Activated naive CD8-positive, alpha-beta T cell treated with anti-CD3 and anti-CD28 coated beads, Interleukin-2, amount 50 U/mL, for 24 hours (primary cell): ENCODE measurements at regions not wholly inside any gene's neighbourhood (a gene's known extent, or its start where the extent isn't known, plus 50 kb on each side); places are given as distances from the start of the nearest gene placed in this dataset.
"Not testable (repeated sequence)": the region's sequence is repeated elsewhere in the genome, so short reads cannot be mapped to it uniquely, and the experiment has no call there.

Experiments used
- ATAC-seq: fragments of 150-1000 bp; cut with Tn5 transposase; one replicate; pipeline ENCODE4 v1.10.0; 2021
- DNase-seq: peaks from one replicate; pipeline ENCODE4 v3.0.0; 2021
- H3K27ac Mint-ChIP-seq: one replicate; pipeline ENCODE4 v1.8.0; 2021; ENCODE audit warnings: mild to moderate bottlenecking, mixed read lengths
- H3K27me3 Mint-ChIP-seq: one replicate; pipeline ENCODE4 v1.8.0; 2021; ENCODE audit warnings: mixed read lengths
- H3K36me3 Mint-ChIP-seq: one replicate; pipeline ENCODE4 v1.8.0; 2021; ENCODE audit warnings: low read depth, mixed read lengths
- H3K4me1 Mint-ChIP-seq: one replicate; pipeline ENCODE4 v1.8.0; 2021; ENCODE audit warnings: mixed read lengths
- H3K4me3 Mint-ChIP-seq: one replicate; pipeline ENCODE4 v1.8.0; 2021; ENCODE audit warnings: mild to moderate bottlenecking, moderate library complexity, mixed read lengths
- H3K9me3 Mint-ChIP-seq: one replicate; pipeline ENCODE4 v1.8.0; 2021; ENCODE audit warnings: mixed read lengths

DNA sequence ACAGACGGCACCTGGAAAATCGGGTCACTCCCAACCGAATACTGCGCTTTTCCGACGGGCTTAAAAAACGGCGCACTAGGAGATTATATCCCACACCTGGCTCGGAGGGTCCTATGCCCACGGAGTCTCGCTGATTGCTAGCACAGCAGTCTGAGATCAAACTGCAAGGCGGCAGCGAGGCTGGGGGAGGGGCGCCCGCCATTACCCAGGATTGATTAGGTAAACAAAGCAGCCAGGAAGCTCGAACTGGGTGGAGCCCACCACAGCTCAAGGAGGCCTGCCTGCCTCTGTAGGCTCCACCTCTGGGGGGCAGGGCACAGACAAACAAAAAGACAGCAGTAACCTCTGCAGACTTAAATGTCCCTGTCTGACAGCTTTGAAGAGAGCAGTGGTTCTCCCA lies 64.5 kb downstream of the SLC30A10 start:
- H3K4me3 Mint-ChIP-seq, DNase-seq, H3K36me3 Mint-ChIP-seq, ATAC-seq, H3K4me1 Mint-ChIP-seq, H3K27ac Mint-ChIP-seq: not testable (repeated sequence)
- Mint-ChIP-seq H3K27me3 (peaks cover 14% of the 10 kb centered on the region), H3K9me3 (peaks cover 12% of the 10 kb centered on the region)

DNA sequence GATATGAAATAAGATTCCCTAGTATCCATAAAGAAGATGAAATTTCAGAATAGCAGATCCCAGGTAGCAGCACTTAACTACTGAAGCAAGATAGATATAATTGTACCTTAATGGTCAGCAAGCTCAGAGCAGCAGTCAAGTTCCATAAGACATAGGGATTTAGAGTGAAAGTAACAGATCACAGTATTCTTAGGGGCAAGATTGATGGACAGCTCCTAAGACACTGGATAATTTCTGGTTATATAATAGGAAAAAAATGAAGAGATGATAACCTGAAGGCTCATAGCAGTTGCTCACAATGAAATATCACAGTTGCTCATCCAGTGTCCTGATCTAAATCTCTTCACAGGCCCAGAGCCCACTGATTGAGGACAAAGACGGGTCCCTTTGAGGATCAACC lies 66.0 kb downstream of the SLC30A10 start:
- Mint-ChIP-seq H3K4me1 (no peaks in the 10 kb centered on the region), H3K9me3 (peaks cover 16% of the 10 kb centered on the region), H3K27ac (no peak overlapping the region), H3K36me3 (no peaks in the 10 kb centered on the region), H3K4me3 (no peak overlapping the region), H3K27me3 (peaks cover 14% of the 10 kb centered on the region)
- no peak for ATAC-seq
- DNase-seq: no peak

DNA sequence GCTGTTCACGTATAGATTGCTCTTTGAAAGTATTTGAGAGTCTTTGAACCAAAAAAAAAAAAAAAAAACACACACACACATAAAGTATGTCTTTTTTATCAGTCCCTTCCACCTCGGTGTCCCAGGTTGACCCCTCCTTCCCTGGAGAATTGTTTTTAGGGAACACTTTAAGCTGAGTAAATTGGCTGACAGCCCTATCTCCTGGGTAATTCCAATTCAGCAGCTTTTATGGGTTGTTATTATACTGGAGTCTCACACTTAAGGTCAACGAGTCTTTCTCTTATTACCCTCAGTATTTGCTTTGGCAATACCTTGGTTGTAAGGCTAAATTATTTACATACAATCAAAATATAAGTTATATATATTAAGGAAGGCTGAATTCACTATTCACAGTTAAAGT lies 69.4 kb downstream of the SLC30A10 start:
- Mint-ChIP-seq H3K27me3 (peaks cover 14% of the 10 kb centered on the region), H3K9me3 (peaks cover 16% of the 10 kb centered on the region), H3K36me3 (no peaks in the 10 kb centered on the region), H3K4me1 (no peaks in the 10 kb centered on the region), H3K27ac (no peak overlapping the region), H3K4me3 (no peak overlapping the region)
- no peak for ATAC-seq
- no peak for DNase-seq

DNA sequence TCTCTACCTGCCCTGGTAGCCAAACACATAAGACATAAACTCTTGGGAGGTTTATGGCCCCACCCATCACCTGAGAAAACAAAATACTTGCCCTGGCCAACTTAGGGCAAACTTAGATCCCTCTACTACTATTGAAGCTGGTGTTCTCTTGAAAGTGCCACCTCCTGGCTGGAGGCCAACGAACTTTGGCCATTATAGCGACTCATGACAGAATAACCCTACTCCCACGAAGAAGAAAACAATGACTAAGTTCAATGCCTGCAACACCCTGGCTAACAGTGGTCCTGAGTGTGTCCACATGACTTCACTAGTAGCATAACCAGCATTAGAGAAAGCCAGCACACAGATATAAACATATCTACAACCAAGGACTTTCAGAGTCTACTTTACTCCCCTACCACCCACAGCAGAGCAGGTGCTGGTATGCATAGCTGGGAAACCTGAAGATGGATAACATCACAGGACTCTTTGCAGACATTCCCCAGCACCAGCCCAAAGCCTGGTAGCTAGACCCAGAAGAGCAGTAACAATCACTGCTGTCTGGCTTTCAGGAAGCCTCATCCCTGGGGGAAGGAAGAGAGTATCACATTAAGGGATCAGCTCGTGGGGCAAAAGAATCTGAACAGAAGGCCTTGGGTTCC lies 81.0 kb downstream of the SLC30A10 start:
- no peak overlapping the region for H3K27ac Mint-ChIP-seq
- no peak overlapping the region for H3K4me3 Mint-ChIP-seq
- DNase-seq (no peak), ATAC-seq (no peak)
- H3K27me3 Mint-ChIP-seq: peaks cover 2% of the 10 kb centered on the region
- H3K9me3 Mint-ChIP-seq: no peaks in the 10 kb centered on the region
- H3K36me3 Mint-ChIP-seq: no peaks in the 10 kb centered on the region
- H3K4me1 Mint-ChIP-seq: no peaks in the 10 kb centered on the region

DNA sequence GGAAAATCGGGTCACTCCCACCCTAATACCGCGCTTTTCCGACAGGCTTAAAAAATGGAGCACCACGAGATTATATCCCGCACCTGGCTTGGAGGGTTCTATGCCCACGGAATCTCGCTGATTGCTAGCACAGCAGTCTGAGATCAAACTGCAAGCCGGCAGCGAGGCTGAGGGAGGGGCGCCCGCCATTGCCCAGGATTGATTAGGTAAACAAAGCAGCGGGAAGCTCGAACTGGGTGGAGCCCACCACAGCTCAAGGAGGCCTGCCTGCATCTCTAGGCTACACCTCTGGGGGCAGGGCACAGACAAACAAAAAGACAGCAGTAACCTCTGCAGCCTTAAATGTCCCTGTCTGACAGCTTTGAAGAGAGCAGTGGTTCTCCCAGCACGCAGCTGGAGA lies 88.8 kb downstream of the SLC30A10 start:
- not testable (repeated sequence) for H3K4me3 Mint-ChIP-seq, H3K27me3 Mint-ChIP-seq

DNA sequence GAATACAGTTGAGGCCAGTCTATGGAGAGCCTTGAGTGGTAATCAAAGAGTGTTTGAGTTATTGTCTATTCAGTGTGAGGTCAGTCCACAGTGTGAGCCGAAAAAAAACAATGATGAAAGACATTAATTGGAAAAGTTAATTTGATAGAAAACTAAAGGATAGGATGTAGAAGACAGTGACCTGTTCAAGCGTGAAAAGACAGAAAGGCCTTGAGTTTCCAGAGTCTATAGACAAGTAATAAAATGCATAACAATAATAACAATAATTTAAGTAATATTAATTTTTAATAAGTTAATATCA lies 90.4 kb downstream of the SLC30A10 start:
- H3K36me3 Mint-ChIP-seq: no peaks in the 10 kb centered on the region
- H3K9me3 Mint-ChIP-seq: no peaks in the 10 kb centered on the region
- ATAC-seq: no peak
- no peak overlapping the region for H3K27ac Mint-ChIP-seq
- H3K27me3 Mint-ChIP-seq: peaks cover 10% of the 10 kb centered on the region
- no peak overlapping the region for H3K4me3 Mint-ChIP-seq
- no peaks in the 10 kb centered on the region for H3K4me1 Mint-ChIP-seq
- DNase-seq: no peak

More for the DNA sequence above, 88.8 kb downstream of the SLC30A10 start:
- not testable (repeated sequence) for DNase-seq, ATAC-seq, H3K36me3 Mint-ChIP-seq, H3K27ac Mint-ChIP-seq, H3K4me1 Mint-ChIP-seq, H3K9me3 Mint-ChIP-seq

DNA sequence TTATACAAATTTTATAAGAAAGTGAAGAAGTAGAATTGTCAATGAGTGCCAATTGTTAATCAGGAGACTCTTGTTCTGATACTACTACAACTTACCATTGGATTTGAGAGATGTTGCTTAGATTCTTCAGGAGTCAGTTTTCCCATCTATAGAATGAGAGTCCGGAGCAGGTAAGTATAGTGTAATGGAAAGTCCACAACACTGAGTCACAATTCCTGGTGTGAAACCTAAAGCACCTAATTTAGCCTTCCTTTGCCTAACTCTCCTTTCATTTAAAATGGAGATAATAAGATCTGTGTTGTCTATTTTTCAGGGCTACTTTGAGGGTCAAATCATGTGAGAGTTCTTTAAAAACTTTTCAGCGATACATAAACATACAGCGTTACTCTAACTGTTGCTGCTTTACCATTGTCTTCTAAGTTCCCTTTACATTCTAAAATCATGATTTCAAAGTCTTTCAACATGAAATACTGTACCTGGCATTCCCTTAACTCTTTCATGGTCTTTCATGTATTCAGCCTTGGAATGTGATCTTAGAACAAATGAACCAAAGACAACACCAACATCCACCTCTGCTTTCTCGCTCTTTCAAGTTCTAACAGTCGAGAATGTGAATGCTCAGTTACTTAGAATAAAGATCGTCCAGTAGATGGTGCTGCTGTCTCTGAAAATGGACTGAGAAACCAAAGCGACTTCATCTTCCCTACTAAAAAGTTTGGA lies 90.9 kb downstream of the SLC30A10 start:
- Mint-ChIP-seq H3K4me1 (no peaks in the 10 kb centered on the region), H3K27me3 (peaks cover 10% of the 10 kb centered on the region), H3K27ac (no peak overlapping the region), H3K36me3 (no peaks in the 10 kb centered on the region), H3K4me3 (no peak overlapping the region), H3K9me3 (no peaks in the 10 kb centered on the region)
- DNase-seq (no peak), ATAC-seq (no peak)

DNA sequence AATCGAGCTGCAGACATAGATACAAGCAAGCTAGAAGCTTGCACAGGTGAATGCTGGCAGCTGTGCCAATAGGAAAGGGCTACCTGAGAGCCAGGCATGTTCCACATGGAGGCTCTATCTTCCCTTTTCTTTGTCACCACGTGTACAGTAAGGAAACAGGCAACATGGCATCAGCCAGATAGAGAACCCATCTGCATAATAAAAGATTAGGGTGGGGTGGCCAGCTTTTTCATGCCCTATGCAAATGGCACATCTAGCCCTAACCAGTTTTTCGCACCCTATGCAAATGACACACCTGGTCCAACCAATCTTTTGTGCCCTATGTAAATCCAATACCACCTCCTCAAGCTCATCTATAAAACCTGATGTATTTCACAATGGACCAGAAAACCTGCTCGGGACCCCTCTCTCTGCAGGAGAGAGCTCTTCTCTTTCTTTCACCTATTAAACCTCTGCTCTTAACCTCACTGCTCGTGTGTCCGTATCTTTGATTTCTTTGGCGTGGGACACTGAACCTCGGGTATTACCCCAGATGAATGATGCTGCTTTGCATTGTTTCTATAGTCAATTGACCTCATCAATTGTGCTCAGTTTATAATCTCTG lies 93.9 kb downstream of the SLC30A10 start:
- H3K4me3 Mint-ChIP-seq: no peak overlapping the region
- H3K36me3 Mint-ChIP-seq: no peaks in the 10 kb centered on the region
- no peak overlapping the region for H3K27ac Mint-ChIP-seq
- no peak for ATAC-seq
- no peak for DNase-seq
- H3K4me1 Mint-ChIP-seq: no peaks in the 10 kb centered on the region
- H3K27me3 Mint-ChIP-seq: peaks cover 10% of the 10 kb centered on the region
- no peaks in the 10 kb centered on the region for H3K9me3 Mint-ChIP-seq

DNA sequence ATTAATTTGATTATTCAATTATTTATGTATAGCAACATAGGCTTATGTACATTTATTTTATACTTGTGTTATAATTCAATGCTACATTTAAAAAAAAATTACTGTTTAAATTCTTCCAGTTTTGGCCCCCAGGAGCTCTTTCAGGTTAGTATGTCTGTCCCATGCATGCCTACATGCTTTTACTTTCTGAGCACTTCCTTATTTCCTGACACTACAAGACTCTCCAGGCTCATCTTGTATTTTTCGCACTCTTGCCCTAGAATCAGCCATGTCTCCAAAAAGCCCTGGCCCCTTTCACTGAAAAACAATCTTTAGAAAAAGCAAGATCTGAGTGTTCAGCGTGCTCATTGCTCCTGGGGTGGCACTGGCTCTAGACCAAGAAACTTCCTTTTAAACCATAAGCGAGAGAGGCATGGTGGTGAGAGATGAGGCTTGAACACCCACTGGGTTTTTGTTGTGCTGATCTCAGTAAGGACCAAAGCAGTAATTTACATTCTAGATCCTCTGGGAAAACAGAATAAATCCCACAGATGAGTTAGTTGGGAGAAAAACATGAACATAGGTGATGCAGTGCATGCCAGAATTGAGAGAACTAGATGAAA lies 95.0 kb downstream of the SLC30A10 start:
- Mint-ChIP-seq H3K4me1 (no peaks in the 10 kb centered on the region), H3K27ac (no peak overlapping the region), H3K27me3 (peaks cover 7% of the 10 kb centered on the region), H3K9me3 (no peaks in the 10 kb centered on the region), H3K36me3 (no peaks in the 10 kb centered on the region), H3K4me3 (no peak overlapping the region)
- no peak for ATAC-seq
- DNase-seq: no peak

DNA sequence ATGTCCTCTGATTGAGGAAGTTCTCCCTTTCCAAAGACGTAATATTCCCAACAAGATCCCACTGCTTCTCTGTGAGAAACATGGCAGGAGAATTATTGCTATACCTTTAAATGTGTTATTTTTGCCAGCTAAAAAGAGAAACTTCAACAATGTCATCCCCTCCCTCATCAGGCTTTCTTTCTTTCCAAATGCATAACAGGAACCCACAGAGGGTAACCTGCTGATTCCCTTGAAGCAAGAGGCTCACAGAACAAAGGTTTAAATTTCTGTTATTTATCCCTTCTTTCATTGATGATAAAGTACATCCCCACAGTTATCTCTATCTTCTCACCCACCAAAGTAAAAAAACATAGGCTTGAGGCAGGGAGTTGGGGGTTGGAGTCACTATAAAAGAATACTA lies 102.1 kb downstream of the SLC30A10 start:
- DNase-seq: no peak
- ATAC-seq: no peak
- Mint-ChIP-seq H3K27me3 (no peaks in the 10 kb centered on the region), H3K4me1 (no peaks in the 10 kb centered on the region), H3K9me3 (no peaks in the 10 kb centered on the region), H3K4me3 (no peak overlapping the region), H3K36me3 (no peaks in the 10 kb centered on the region), H3K27ac (no peak overlapping the region)

DNA sequence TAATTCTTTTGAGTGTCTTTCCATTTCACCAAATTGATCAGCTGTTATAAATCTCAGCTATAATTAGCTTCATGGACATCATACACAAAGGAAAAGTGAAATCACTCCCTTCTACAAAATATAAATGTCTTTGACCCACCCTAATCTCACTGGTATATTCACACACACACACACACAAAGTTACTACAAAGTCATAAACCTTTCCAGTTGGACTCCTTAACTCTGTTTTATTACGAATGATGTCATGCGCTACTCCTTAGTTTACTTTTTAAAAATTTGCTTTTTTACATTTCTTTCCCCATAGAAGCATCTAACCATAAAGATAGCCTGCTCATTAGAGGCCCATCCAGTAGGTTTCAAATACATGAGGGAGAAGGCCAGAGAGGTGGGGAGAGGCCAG lies 103.0 kb downstream of the SLC30A10 start:
- no peaks in the 10 kb centered on the region for H3K27me3 Mint-ChIP-seq
- H3K27ac Mint-ChIP-seq: no peak overlapping the region
- H3K36me3 Mint-ChIP-seq: no peaks in the 10 kb centered on the region
- no peaks in the 10 kb centered on the region for H3K9me3 Mint-ChIP-seq
- H3K4me1 Mint-ChIP-seq: no peaks in the 10 kb centered on the region
- DNase-seq (no peak), ATAC-seq (no peak)
- H3K4me3 Mint-ChIP-seq: no peak overlapping the region

DNA sequence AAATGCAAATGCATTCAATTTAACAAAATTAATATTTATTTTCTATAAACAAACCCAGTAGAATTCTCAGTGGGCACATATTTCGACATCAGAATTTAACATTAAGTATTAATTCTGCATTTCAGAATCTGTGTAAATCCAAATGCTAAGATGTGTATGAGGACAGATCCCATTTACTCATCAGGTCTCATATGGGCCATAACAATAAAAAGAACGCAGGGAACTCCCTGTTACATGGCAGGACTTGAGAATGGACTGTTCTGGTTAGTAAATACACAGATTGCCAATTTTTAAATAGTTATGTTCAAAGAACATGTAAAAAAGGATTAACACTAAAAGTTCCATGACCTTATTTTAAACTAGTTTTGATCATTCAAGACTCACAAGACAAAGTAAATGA lies 104.0 kb downstream of the SLC30A10 start:
- no peaks in the 10 kb centered on the region for H3K27me3 Mint-ChIP-seq
- no peaks in the 10 kb centered on the region for H3K9me3 Mint-ChIP-seq
- DNase-seq: no peak
- no peak overlapping the region for H3K27ac Mint-ChIP-seq
- H3K36me3 Mint-ChIP-seq: no peaks in the 10 kb centered on the region
- no peak overlapping the region for H3K4me3 Mint-ChIP-seq
- no peak for ATAC-seq
- no peaks in the 10 kb centered on the region for H3K4me1 Mint-ChIP-seq

DNA sequence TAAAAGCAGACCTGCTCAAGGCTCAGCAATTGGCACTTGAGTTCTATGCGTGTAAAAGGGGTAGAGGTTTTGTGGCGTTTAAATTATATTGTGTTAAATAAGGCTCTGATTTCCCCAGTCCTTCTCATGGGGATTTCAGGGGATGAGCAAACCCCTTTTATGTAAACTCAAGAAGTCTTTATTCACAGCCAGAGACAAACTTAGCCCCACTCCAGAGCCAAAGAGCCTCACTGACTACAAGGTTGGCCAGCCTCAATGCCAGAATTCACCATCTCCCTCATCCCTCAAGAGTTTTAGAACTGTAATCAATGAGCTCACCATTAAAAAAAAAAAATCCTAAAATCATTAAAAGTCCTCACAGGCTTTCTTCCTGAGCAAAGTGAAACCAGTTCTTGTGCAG lies 107.8 kb downstream of the SLC30A10 start:
- DNase-seq (no peak), ATAC-seq (no peak)
- no peaks in the 10 kb centered on the region for H3K9me3 Mint-ChIP-seq
- no peaks in the 10 kb centered on the region for H3K4me1 Mint-ChIP-seq
- no peak overlapping the region for H3K4me3 Mint-ChIP-seq
- no peak overlapping the region for H3K27ac Mint-ChIP-seq
- H3K36me3 Mint-ChIP-seq: no peaks in the 10 kb centered on the region
- H3K27me3 Mint-ChIP-seq: peaks cover 3% of the 10 kb centered on the region

DNA sequence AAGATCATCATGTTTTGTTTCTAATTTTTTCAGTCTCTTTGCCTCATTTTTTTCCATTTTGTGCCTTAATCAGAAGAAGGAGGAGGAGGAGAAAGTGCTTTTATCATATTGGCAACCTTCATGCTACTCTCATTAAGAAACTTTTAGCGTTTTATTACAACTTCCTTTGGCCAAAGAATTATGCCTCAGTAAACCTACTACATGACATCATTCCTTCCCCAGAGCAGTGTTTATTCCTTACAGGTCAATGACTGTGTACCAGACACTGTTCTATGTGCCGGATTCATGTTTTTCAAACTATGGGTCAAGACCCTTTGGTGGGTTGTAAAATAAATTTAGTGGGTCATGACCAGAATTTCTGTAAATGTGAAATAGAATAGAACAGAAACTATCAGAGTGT lies 110.4 kb downstream of the SLC30A10 start:
- Mint-ChIP-seq H3K36me3 (no peaks in the 10 kb centered on the region), H3K27ac (no peak overlapping the region), H3K4me1 (no peaks in the 10 kb centered on the region), H3K27me3 (peaks cover 3% of the 10 kb centered on the region), H3K9me3 (no peaks in the 10 kb centered on the region), H3K4me3 (no peak overlapping the region)
- ATAC-seq (no peak), DNase-seq (no peak)

DNA sequence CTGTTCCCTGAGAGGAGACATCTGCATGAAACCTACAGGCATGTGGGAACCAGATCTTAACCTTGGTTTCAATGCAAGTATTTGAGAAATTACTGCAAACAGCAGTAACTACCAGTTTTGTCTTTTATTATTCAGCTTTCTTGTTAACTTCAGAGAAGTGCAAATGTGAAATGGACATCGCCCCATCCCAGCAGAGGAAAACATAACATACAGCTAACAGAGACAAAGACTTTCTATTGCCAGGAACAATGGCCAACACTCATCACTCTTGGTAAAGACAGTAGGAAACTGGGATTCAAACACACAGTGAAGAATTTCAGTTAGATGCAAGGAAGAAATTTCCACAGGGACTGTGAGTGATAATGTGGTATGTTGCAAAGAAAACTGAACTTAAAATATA lies 115.1 kb downstream of the SLC30A10 start:
- no peaks in the 10 kb centered on the region for H3K36me3 Mint-ChIP-seq
- no peak overlapping the region for H3K27ac Mint-ChIP-seq
- H3K27me3 Mint-ChIP-seq: peaks cover 8% of the 10 kb centered on the region
- ATAC-seq (no peak), DNase-seq (no peak)
- no peaks in the 10 kb centered on the region for H3K4me1 Mint-ChIP-seq
- H3K9me3 Mint-ChIP-seq: no peaks in the 10 kb centered on the region
- H3K4me3 Mint-ChIP-seq: no peak overlapping the region
